H9 (cell line): ENCODE measurements at regions not wholly inside any gene's neighbourhood (a gene's known extent, or its start where the extent isn't known, plus 50 kb on each side); places are given as distances from the start of the nearest gene placed in this dataset.

Experiments used
- DNase-seq: peaks from one replicate; pipeline ENCODE4 v3.0.0-alpha.2; 2017
- H2AFZ ChIP-seq: one replicate; pipeline ENCODE4 v1.6.1; 2013; ENCODE audit warnings: mild to moderate bottlenecking, low read length, control low read depth, moderate library complexity
- H2AK5ac ChIP-seq: 2 replicates; pipeline ENCODE4 v1.6.1; 2013; ENCODE audit warnings: low read length, control low read depth, mixed read lengths; ENCODE audit not compliant: insufficient read length
- H2BK120ac ChIP-seq: one replicate; pipeline ENCODE4 v1.6.1; 2013; ENCODE audit warnings: low read depth, mild to moderate bottlenecking, low read length, control low read depth, inconsistent platforms; ENCODE audit not compliant: poor library complexity, severe bottlenecking
- H2BK12ac ChIP-seq: 2 replicates; pipeline ENCODE4 v1.6.1; 2013; ENCODE audit warnings: low read length, control low read depth, mixed read lengths, low read depth; ENCODE audit not compliant: insufficient read length
- H2BK15ac ChIP-seq: 2 replicates; pipeline ENCODE4 v1.6.1; 2013; ENCODE audit warnings: low read depth, low read length, control low read depth
- H2BK20ac ChIP-seq: one replicate; pipeline ENCODE4 v1.6.1; 2013; ENCODE audit warnings: low read depth, mild to moderate bottlenecking, low read length, control low read depth, inconsistent platforms; ENCODE audit not compliant: poor library complexity, severe bottlenecking
- H2BK5ac ChIP-seq: 2 replicates; pipeline ENCODE4 v1.6.1; 2013; ENCODE audit warnings: low read length, control low read depth, mixed read lengths; ENCODE audit not compliant: insufficient read length
- H3K14ac ChIP-seq: 2 replicates; pipeline ENCODE4 v1.6.1; 2013; ENCODE audit warnings: low read length, control low read depth; ENCODE audit not compliant: insufficient read depth
- H3K18ac ChIP-seq: 2 replicates; pipeline ENCODE4 v1.6.1; 2013; ENCODE audit warnings: low read depth, mild to moderate bottlenecking, mixed read lengths, low read length, control low read depth; ENCODE audit not compliant: insufficient read length
- H3K23ac ChIP-seq: 2 replicates; pipeline ENCODE4 v1.6.1; 2013; ENCODE audit warnings: low read length, control low read depth, mixed read lengths, low read depth; ENCODE audit not compliant: insufficient read length
- H3K23me2 ChIP-seq: 2 replicates; pipeline ENCODE4 v1.6.1; 2013; ENCODE audit warnings: low read depth, mild to moderate bottlenecking, mixed read lengths, low read length, control low read depth; ENCODE audit not compliant: insufficient read length, poor library complexity, severe bottlenecking
- H3K27ac ChIP-seq: 2 replicates; pipeline ENCODE4 v1.5.1; 2013; ENCODE audit warnings: low read length, control low read depth, mixed read lengths, low read depth; ENCODE audit not compliant: insufficient read length
- H3K27me3 ChIP-seq: 2 replicates; pipeline ENCODE4 v1.6.1; 2013; ENCODE audit warnings: low read length, control low read depth, inconsistent platforms; ENCODE audit not compliant: insufficient read depth
- H3K4ac ChIP-seq: 2 replicates; pipeline ENCODE4 v1.6.1; 2013; ENCODE audit warnings: low read depth, mild to moderate bottlenecking, control low read depth, inconsistent platforms, low read length, moderate library complexity
- H3K4me1 ChIP-seq: 2 replicates; pipeline ENCODE4 v1.6.1; 2013; ENCODE audit warnings: low read length, control low read depth, inconsistent platforms; ENCODE audit not compliant: insufficient read depth
- H3K4me2 ChIP-seq: 2 replicates; pipeline ENCODE4 v1.6.1; 2013; ENCODE audit warnings: low read length, control low read depth, mixed read lengths; ENCODE audit not compliant: insufficient read length, insufficient read depth
- H3K56ac ChIP-seq: 2 replicates; pipeline ENCODE4 v1.6.1; 2013; ENCODE audit warnings: low read depth, mild to moderate bottlenecking, mixed read lengths, low read length, control low read depth; ENCODE audit not compliant: insufficient read length
- H3K79me1 ChIP-seq: 2 replicates; pipeline ENCODE4 v1.6.1; 2013; ENCODE audit warnings: low read depth, mild to moderate bottlenecking, moderate library complexity, low read length, control low read depth, inconsistent platforms; ENCODE audit not compliant: insufficient read depth, poor library complexity, severe bottlenecking
- H3K79me2 ChIP-seq: 2 replicates; pipeline ENCODE4 v1.6.1; 2013; ENCODE audit warnings: low read length, control low read depth, inconsistent platforms; ENCODE audit not compliant: insufficient read depth
- H3K9ac ChIP-seq: 2 replicates; pipeline ENCODE4 v1.6.1; 2013; ENCODE audit warnings: low read length, control low read depth, mixed read lengths; ENCODE audit not compliant: insufficient read length; ENCODE audit errors: extremely low read depth
- H3K9me3 ChIP-seq: one replicate; pipeline ENCODE4 v1.6.1; 2013; ENCODE audit warnings: low read depth, low read length, inconsistent platforms; ENCODE audit not compliant: control insufficient read depth
- H3T11ph ChIP-seq: one replicate; pipeline ENCODE4 v1.6.1; 2013; ENCODE audit warnings: mild to moderate bottlenecking, low read length, control low read depth, inconsistent platforms
- H4K20me1 ChIP-seq: one replicate; pipeline ENCODE4 v1.6.1; 2013; ENCODE audit not compliant: control insufficient read depth, insufficient read length, insufficient read depth
- H4K5ac ChIP-seq: 2 replicates; pipeline ENCODE4 v1.6.1; 2013; ENCODE audit warnings: low read depth, mild to moderate bottlenecking, mixed read lengths, low read length, control low read depth; ENCODE audit not compliant: insufficient read length
- H4K8ac ChIP-seq: replicated peaks from 2 replicates; pipeline ENCODE4 v1.6.1; 2013; ENCODE audit warnings: low read length, control low read depth, mixed read lengths, low read depth; ENCODE audit not compliant: insufficient read length
- H4K91ac ChIP-seq: 2 replicates; pipeline ENCODE4 v1.6.1; 2013; ENCODE audit warnings: low read depth, mild to moderate bottlenecking, moderate library complexity, mixed read lengths, low read length, control low read depth; ENCODE audit not compliant: insufficient read length
- H3K27ac Mint-ChIP-seq, 3 experiments: 2 replicates in 2 of 3; 3 replicates in 1 of 3; pipeline ENCODE4 v1.8.0; 2020 to 2021; ENCODE audit warnings: mixed read lengths in 3 of 3, mild to moderate bottlenecking in 1 of 3, moderate library complexity in 1 of 3
- H3K27me3 Mint-ChIP-seq: 2 replicates; pipeline ENCODE4 v1.8.0; 2021; ENCODE audit warnings: low read depth, mild to moderate bottlenecking, moderate library complexity, mixed read lengths
- H3K36me3 Mint-ChIP-seq, 3 experiments: 2 replicates in 2 of 3; 3 replicates in 1 of 3; pipeline ENCODE4 v1.8.0; 2020 to 2021; ENCODE audit warnings: low read depth in 3 of 3, mixed read lengths in 3 of 3; ENCODE audit not compliant: insufficient read depth in 1 of 3
- H3K4me1 Mint-ChIP-seq, 2 experiments: 2 replicates each; pipeline ENCODE4 v1.8.0; 2020; ENCODE audit warnings: mixed read lengths in 2 of 2
- H3K4me3 Mint-ChIP-seq, 2 experiments: 2 replicates in 1 of 2; 3 replicates in 1 of 2; pipeline ENCODE4 v1.8.0; 2020 to 2021; ENCODE audit warnings: mild to moderate bottlenecking in 2 of 2, mixed read lengths in 2 of 2, moderate library complexity in 1 of 2
- H3K9me3 Mint-ChIP-seq, 2 experiments: 2 replicates in 1 of 2; 3 replicates in 1 of 2; pipeline ENCODE4 v1.8.0; 2020; ENCODE audit warnings: mild to moderate bottlenecking in 2 of 2, mixed read lengths in 2 of 2, moderate library complexity in 1 of 2
- CTCF ChIP-seq: fragments of 200-600 bp; sonication (generic); conservative IDR thresholded peaks from 3 replicates; pipeline ENCODE4 v1.8.0; 2021; ENCODE audit warnings: antibody characterized with exemption, mild to moderate bottlenecking
- WGBS: extraction: QIAGEN DNeasy Blood & Tissue Kit; methylation state at CpG from one replicate; pipeline ENCODE4 v1.1.7; 2013; ENCODE audit warnings: missing lambda C conversion rate, low lambda C conversion rate, mixed read lengths; ENCODE audit not compliant: insufficient read length; ENCODE audit errors: extremely low coverage; 5-methylcytosine and 5-hydroxymethylcytosine counted together

DNA sequence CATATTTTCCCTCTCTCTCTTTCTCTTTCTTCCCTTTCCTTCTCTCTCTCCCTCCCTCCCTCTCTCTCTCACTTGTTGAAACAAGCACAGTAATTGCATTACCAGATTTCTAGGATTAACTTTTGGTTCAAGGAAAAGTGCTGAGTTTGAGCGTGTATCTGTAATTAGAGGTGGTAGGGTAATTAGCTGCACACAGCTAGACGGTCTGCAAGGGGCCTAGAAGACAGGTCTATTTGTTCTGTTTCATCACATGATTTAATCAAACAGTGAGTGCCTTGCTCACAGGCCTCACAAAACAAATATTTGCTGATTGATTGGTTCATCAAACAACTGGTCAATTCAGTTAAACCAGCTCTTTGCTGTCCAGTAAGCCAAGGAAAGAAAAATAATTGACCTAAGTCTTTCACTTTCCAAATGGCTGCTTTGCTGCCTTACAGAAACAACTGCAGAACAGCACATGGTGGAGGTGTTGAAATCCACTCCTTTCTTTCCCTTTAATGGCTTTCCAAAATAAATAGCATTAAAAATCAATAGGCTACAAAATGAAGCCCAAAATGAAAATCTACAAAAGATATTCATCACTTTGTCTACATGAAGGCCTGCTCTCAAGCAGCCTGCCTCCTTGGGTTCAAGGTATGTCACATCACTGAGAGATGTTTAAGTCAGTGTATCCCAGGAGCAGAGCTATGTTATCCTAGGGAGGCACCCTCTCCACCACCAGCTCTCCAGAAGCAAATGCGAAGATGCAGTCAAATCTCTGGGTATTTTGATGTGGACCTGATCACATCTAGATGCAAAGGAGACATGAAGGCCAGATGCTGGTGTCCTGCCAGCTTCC lies 264.4 kb upstream of the SIX2 start:
- no peak overlapping the region for H4K91ac ChIP-seq

More for the DNA sequence above, 264.4 kb upstream of the SIX2 start:
- no peak overlapping the region for H3K4me3 Mint-ChIP-seq
- Histone ChIP-seq H3K4me2 (no peak overlapping the region), H2BK20ac (no peak overlapping the region), H3K79me2 (no peaks in the 10 kb centered on the region), H4K5ac (no peak overlapping the region), H3K9ac (no peak overlapping the region), H3K27me3 (no peaks in the 10 kb centered on the region), H3T11ph (no peak overlapping the region), H4K20me1 (no peaks in the 10 kb centered on the region), H3K18ac (no peak overlapping the region), H2BK5ac (no peak overlapping the region), H3K4ac (no peak overlapping the region), H2AK5ac (no peak overlapping the region), H3K14ac (no peak overlapping the region), H3K79me1 (no peaks in the 10 kb centered on the region), H3K27ac (no peak overlapping the region), H3K4me1 (peaks cover 2% of the 10 kb centered on the region; the same call in 1 of the 2 replicates), H2BK120ac (no peak overlapping the region), H2BK15ac (no peak overlapping the region), H2AFZ (no peak overlapping the region), H3K23me2 (no peaks in the 10 kb centered on the region), H3K56ac (no peak overlapping the region), H3K23ac (no peak overlapping the region), H3K9me3 (no peaks in the 10 kb centered on the region), H2BK12ac (no peak overlapping the region), H4K8ac (no peak overlapping the region)
- no peak for TF ChIP-seq CTCF
- DNase-seq = no peak
- peaks cover 25 to 27% of the 10 kb centered on the region in 2 experiments for H3K4me1 Mint-ChIP-seq
- H3K9me3 Mint-ChIP-seq = no peaks in the 10 kb centered on the region
- peaks cover 5% of the 10 kb centered on the region for H3K27me3 Mint-ChIP-seq
- WGBS = no CpG with 5 or more reads among the region's 3 CpGs
- peaks cover 0 to 2% (median 0%) of the 10 kb centered on the region in 3 experiments; a peak in 1 of 7 replicates for H3K36me3 Mint-ChIP-seq
- peak overlapping the region in 1 of 3 experiments; percentile 67; a peak in 1 of 7 replicates for H3K27ac Mint-ChIP-seq
